Caco-2 (cell line): ENCODE measurements at regions not wholly inside any gene's neighbourhood (a gene's known extent, or its start where the extent isn't known, plus 50 kb on each side); places are given as distances from the start of the nearest gene placed in this dataset.

Experiments
- BruUV-seq: library from RNA; stranded (reverse); fragments of 400-500 nt; replicated peaks from 2 replicates; lab custom pipeline; 2021; lab: Mats Ljungman, UMichigan
- CTCF ChIA-PET: fragments of 300-600 bp; sonication (Branson Sonifier 250); formaldehyde crosslinking; loops from one replicate; lab custom pipeline; 2022; ENCODE audit warnings: antibody characterized with exemption; lab: Charles Lee
- POLR2A ChIA-PET: fragments of 300-600 bp; sonication (Branson Sonifier 250); formaldehyde crosslinking; loops from one replicate; lab custom pipeline; 2022; ENCODE audit warnings: antibody characterized with exemption; lab: Charles Lee
- DNase-seq, 2 experiments: peaks; one replicate each; pipeline versions ENCODE4 v3.0.0 to v3.0.0-alpha.2; 2020 to 2022
- H3K27me3 ChIP-seq: replicated peaks from 2 replicates; pipeline ENCODE4 v1.6.0; 2011; ENCODE audit warnings: low read length; ENCODE audit not compliant: control insufficient read depth, insufficient read depth
- H3K36me3 ChIP-seq: 2 replicates; pipeline ENCODE4 v1.5.1; 2011; ENCODE audit warnings: low read length; ENCODE audit not compliant: control insufficient read depth, insufficient read depth
- H3K4me1 ChIP-seq: fragments of 250-450 bp; sonication (Bioruptor Pico); 2 replicates; pipeline ENCODE4 v1.5.1; 2020; ENCODE audit warnings: mild to moderate bottlenecking
- H3K4me3 ChIP-seq: 2 replicates; pipeline ENCODE4 v1.5.1; 2011; ENCODE audit warnings: low read depth, mild to moderate bottlenecking, control low read depth, low read length
- H3K9me3 ChIP-seq: fragments of 250-450 bp; sonication (Bioruptor Pico); 2 replicates; pipeline ENCODE4 v1.5.1; 2020; ENCODE audit warnings: mild to moderate bottlenecking, moderate library complexity
- H3K27ac Mint-ChIP-seq: one replicate; pipeline ENCODE4 v1.8.0; 2022; ENCODE audit warnings: mixed read lengths; ENCODE audit not compliant: unreplicated experiment
- H3K27me3 Mint-ChIP-seq: one replicate; pipeline ENCODE4 v1.8.0; 2022; ENCODE audit warnings: mixed read lengths; ENCODE audit not compliant: insufficient read depth, unreplicated experiment
- H3K36me3 Mint-ChIP-seq: one replicate; pipeline ENCODE4 v1.8.0; 2022; ENCODE audit warnings: mild to moderate bottlenecking, mixed read lengths; ENCODE audit not compliant: insufficient read depth, unreplicated experiment
- H3K4me1 Mint-ChIP-seq: one replicate; pipeline ENCODE4 v1.8.0; 2022; ENCODE audit warnings: low read depth, mixed read lengths; ENCODE audit not compliant: unreplicated experiment
- H3K4me3 Mint-ChIP-seq: one replicate; pipeline ENCODE4 v1.8.0; 2022; ENCODE audit warnings: mild to moderate bottlenecking, moderate library complexity, mixed read lengths; ENCODE audit not compliant: unreplicated experiment
- H3K9me3 Mint-ChIP-seq: one replicate; pipeline ENCODE4 v1.8.0; 2022; ENCODE audit warnings: mixed read lengths; ENCODE audit not compliant: unreplicated experiment
- intact Hi-C: fragments of 100-400 bp; cut with micrococcal nuclease; formaldehyde crosslinking; loops from one replicate; pipeline ENCODE4 v1.10.0; 2022; ENCODE audit not compliant: unreplicated experiment
- TF ChIP-seq, protein P1 (sequence below), 2 experiments: fragments of 200-600 bp in 1 of 2; IDR thresholded peaks; 1 replicate in 1 of 2; 2 replicates in 1 of 2; pipeline versions ENCODE4 v1.5.1 to v1.8.0; 2011 to 2022; ENCODE audit warnings: antibody characterized with exemption in 1 of 2, control low read depth in 1 of 2, inconsistent platforms in 1 of 2, low read depth in 1 of 2, low read length in 1 of 2, mild to moderate bottlenecking in 1 of 2, moderate library complexity in 1 of 2; ENCODE audit not compliant: insufficient read depth in 1 of 2, severe bottlenecking in 1 of 2, unreplicated experiment in 1 of 2

DNA sequence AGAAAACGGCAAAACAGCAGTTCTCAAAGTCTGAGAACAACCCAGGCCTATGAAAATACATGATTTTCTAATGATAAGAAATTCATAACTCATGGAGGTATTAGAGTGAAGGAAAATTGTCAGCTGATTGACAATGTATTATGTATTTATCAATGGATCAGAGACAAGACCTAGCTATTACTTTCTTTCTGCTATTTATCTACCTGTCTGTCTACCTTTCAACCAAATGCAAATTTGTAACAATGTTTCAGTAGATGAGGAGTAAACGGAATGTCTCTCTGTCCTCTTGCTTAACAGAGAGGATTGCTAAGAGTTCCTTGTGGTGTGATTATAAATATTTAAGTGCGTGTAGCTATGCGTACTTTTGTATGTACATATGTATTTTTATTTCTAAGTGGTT, 568.7 kb upstream of the RGS18 start:
- no TSS peak for BruUV-seq
- no peaks in the 10 kb centered on the region for H3K9me3 Mint-ChIP-seq
- POLR2A ChIA-PET, result no interaction called here
- H3K27me3 Mint-ChIP-seq, result peaks cover 2% of the 10 kb centered on the region
- no peak overlapping the region for H3K27ac Mint-ChIP-seq
- intact Hi-C loops, result no loop called here
- Histone ChIP-seq H3K27me3 (no peaks in the 10 kb centered on the region), H3K4me3 (no peak overlapping the region), H3K9me3 (no peaks in the 10 kb centered on the region), H3K4me1 (no peaks in the 10 kb centered on the region), H3K36me3 (no peaks in the 10 kb centered on the region)
- H3K4me1 Mint-ChIP-seq, result no peaks in the 10 kb centered on the region
- H3K36me3 Mint-ChIP-seq, result no peaks in the 10 kb centered on the region
- CTCF ChIA-PET, result no interaction called here
- TF ChIP-seq, protein P1, sequence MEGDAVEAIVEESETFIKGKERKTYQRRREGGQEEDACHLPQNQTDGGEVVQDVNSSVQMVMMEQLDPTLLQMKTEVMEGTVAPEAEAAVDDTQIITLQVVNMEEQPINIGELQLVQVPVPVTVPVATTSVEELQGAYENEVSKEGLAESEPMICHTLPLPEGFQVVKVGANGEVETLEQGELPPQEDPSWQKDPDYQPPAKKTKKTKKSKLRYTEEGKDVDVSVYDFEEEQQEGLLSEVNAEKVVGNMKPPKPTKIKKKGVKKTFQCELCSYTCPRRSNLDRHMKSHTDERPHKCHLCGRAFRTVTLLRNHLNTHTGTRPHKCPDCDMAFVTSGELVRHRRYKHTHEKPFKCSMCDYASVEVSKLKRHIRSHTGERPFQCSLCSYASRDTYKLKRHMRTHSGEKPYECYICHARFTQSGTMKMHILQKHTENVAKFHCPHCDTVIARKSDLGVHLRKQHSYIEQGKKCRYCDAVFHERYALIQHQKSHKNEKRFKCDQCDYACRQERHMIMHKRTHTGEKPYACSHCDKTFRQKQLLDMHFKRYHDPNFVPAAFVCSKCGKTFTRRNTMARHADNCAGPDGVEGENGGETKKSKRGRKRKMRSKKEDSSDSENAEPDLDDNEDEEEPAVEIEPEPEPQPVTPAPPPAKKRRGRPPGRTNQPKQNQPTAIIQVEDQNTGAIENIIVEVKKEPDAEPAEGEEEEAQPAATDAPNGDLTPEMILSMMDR (IDR thresholded peaks at IDR 0.05; ENCODE audit: insufficient read depth in 1 of 2, low read depth in 1 of 2, low read length in 1 of 2, severe bottlenecking in 1 of 2, unreplicated experiment in 1 of 2), result no peak
- H3K4me3 Mint-ChIP-seq, result no peak overlapping the region
- no peak for DNase-seq

DNA sequence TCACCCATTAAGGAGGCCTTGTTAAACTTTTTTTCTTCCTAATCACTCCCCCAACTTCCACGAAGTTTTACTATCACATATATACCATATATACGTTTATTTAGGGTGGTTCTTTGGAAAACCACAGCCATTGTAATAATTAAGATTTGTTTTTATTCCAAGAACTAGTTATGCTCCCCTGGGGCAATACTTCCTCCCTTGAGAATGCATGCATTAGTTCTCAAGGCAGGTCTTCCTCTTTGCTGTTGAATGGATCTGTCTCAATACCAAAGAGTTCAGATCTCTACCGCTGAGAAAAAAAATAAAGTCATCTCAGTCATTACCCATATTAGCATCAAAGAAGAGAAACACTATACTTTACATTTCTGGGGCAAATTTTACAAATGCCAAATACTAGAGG, 567.7 kb upstream of the RGS18 start:
- no TSS peak for BruUV-seq
- no peaks in the 10 kb centered on the region for H3K36me3 Mint-ChIP-seq
- DNase-seq, result no peak
- peaks cover 2% of the 10 kb centered on the region for H3K27me3 Mint-ChIP-seq
- no peak overlapping the region for H3K27ac Mint-ChIP-seq
- TF ChIP-seq, protein P1 (IDR thresholded peaks at IDR 0.05; ENCODE audit: insufficient read depth in 1 of 2, low read depth in 1 of 2, low read length in 1 of 2, severe bottlenecking in 1 of 2, unreplicated experiment in 1 of 2), result no peak
- ChIA-PET CTCF (no interaction called here), POLR2A (no interaction called here)
- H3K4me3 Mint-ChIP-seq, result no peak overlapping the region
- H3K4me1 ChIP-seq, result no peaks in the 10 kb centered on the region
- H3K36me3 ChIP-seq, result no peaks in the 10 kb centered on the region
- H3K27me3 ChIP-seq, result no peaks in the 10 kb centered on the region
- H3K9me3 Mint-ChIP-seq, result no peaks in the 10 kb centered on the region
- intact Hi-C loops, result no loop called here
- no peaks in the 10 kb centered on the region for H3K9me3 ChIP-seq
- H3K4me1 Mint-ChIP-seq, result no peaks in the 10 kb centered on the region
- no peak overlapping the region for H3K4me3 ChIP-seq

DNA sequence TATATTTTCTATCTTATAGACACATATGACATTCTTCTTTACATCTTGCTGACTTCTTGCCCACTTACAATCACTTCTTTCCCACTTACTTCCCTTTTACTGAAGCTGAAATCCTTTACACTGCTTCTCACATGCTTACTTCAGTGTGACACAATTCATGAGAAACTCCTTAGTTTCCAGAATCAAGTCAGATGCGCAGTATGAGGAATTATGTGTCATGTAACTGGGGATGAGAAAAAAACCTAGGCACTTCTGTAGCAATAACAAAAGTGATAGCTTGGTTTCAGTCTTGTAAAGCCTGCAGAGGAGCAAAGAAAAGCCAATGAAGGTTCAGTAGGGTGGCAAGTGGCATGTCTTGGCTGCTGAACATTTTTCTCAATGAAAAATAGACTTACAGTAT, 566.2 kb upstream of the RGS18 start:
- Mint-ChIP-seq H3K4me1 (no peaks in the 10 kb centered on the region), H3K36me3 (no peaks in the 10 kb centered on the region), H3K4me3 (no peak overlapping the region), H3K27ac (no peak overlapping the region), H3K9me3 (no peaks in the 10 kb centered on the region), H3K27me3 (peaks cover 2% of the 10 kb centered on the region)
- DNase-seq, result no peak
- POLR2A ChIA-PET, result no interaction called here
- no peaks in the 10 kb centered on the region for H3K9me3 ChIP-seq
- intact Hi-C loops, result no loop called here
- TF ChIP-seq, protein P1 (IDR thresholded peaks at IDR 0.05; ENCODE audit: insufficient read depth in 1 of 2, low read depth in 1 of 2, low read length in 1 of 2, severe bottlenecking in 1 of 2, unreplicated experiment in 1 of 2), result no peak
- no peak overlapping the region for H3K4me3 ChIP-seq
- no peaks in the 10 kb centered on the region for H3K27me3 ChIP-seq
- CTCF ChIA-PET, result no interaction called here
- no peaks in the 10 kb centered on the region for H3K36me3 ChIP-seq
- no peaks in the 10 kb centered on the region for H3K4me1 ChIP-seq
- BruUV-seq, result no TSS peak
